ENCODE measurements at regions not wholly inside any gene's neighbourhood (a gene's known extent, or its start where the extent isn't known, plus 50 kb on each side); places are given as distances from the start of the nearest gene placed in this dataset.

DNA sequence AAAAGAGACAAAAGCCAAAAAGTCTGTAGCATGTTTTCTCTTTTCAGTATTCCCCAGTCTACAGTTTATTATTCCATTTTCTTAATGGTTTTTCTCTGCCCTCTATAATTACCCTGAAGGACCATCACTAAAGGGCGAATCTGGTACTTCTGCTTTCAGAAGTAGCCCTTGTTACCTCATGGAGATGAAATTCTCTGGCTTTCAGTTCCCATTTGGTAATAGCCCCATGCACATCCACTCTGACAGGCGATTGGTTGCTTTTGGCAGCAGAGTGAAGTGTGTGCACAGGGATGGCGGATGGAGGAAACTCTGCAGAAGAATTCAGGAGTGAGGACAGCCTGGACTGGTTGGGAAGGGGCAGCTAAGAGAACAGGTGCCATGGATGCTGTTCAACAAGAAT lies 66.3 kb upstream of the NABP1 start:
- DNase-seq (ENCODE audit: low spot score), result no peak

DNA sequence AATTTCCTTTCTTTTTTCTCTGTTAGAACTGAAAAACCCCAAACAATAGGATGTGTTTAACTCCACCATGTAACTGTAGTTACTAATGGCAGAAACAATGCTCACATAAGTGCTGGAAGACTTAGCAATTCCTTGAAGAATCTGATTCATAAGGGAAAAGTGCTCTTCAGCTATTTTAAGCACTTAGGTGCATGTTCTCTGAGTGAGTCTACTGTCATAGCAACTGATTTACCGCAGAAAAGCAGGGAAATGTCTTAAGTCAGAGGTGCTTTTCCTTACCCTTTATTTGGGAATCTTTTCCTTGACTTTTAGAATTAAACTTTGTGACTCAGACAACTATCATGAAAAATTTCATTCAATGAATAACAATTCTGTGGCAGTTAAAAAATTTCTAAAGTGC lies 65.4 kb upstream of the NABP1 start:
- no peak for DNase-seq (ENCODE audit: low spot score)

DNA sequence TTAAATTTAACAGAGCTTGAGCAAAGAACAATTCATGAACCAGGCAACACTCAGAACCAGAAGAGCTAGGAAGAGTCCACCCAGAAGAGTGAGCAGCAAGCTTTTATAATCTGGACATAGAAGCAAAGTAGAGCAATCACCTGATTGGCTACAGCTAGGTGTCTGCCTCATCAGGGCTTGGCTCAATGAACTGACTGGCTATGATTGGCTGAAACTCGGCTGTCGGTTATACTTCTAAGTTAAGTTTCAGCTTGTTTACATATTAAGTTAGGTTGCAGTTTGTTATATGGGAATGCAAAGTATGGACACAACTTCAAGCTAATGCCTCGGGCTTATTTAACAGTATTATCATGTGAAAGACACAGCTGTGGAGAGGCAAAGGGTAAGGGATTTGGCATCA lies 63.2 kb upstream of the NABP1 start:
- no peak for DNase-seq (ENCODE audit: low spot score)

DNA sequence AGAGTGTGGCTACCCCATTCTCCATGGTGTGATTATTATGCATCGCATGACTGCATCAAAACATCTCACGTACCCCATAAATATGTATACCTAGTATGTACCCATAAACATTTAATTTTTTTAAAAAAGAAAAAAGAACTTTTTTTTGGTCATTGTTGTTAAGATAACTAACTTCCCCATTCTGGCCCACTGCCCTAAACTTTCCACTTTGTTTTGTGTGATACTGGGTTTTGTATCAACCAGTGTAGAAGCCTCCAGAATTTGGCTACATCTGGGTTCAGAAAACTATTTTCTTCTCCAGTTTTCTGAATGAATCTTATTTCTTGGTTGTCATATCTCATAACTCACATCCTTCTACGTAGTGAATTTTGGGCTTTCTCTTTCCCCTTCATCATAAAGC lies 62.3 kb upstream of the NABP1 start:
- DNase-seq (ENCODE audit: low spot score), result no peak

DNA sequence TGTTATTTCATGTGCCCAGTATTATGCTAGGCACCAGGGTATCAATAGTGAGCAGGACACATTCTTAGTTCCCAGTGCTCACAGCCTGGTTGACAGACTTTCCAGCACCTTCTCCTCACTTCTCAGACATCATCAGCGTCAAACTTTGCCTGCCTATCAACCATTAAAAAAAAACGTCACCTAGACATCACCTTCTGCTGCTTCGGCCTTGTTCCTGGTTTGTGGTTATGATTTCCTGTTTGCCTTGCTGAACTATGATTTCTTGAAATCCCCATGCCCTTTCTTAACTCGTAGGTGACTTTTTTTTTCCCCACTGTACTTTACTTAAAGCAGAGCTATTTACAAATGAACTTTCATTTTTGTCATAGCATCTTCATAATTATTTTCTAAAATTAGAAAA lies 60.4 kb upstream of the NABP1 start:
- DNase-seq (ENCODE audit: low spot score), result no peak

DNA sequence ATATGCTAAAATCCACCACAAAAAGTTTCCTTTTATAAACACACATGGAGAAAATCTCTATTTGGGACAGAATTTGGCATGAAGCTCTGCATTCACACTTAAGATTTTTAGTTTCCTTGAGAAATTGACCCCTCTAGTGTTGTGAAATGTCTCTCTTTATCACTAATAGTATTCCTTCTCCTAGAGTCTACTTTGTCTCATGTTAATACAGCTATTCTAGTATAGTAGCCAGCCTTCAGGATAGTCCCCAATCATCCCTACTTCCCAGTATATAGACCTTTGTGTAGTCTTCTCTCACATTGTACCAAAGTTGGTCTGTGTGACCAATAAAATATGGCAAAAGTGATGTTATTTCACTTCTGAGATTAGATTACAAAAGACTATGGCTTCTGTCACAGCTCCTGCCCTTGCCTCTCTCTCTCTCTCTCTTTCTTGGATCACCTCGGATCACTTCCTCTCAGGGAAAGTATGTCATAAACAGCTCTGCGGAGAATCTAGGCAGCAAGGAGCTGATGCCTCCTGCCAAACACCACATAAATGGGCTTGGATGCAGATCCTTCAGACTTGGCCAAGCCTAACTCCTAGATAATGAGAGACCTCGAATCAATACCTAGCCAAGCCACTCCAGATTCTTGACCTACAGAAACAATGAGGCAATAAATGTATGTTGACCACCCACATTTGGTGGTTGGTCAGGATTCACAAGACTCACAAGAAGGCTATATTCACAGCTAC lies 59.7 kb upstream of the NABP1 start:
- no peak for DNase-seq (ENCODE audit: low spot score)

DNA sequence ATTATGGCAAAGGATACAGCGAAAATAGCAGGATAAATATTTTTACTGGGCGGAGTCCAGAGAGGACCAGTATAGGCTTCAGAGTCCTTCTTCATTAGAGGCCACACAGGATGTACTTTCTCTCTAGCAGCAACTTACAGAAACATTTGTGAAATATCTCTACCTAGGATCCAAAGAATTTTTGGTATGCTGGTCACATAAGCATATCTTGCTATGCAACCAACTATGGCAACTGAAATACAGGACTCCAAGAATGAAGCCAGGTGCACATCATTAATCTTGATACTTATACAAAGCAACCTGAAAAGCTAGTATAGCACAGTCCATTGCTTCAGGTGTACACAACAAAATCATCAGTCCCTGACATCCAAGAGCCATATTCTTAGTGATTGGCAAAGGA lies 59.1 kb upstream of the NABP1 start:
- no peak for DNase-seq (ENCODE audit: low spot score)

DNA sequence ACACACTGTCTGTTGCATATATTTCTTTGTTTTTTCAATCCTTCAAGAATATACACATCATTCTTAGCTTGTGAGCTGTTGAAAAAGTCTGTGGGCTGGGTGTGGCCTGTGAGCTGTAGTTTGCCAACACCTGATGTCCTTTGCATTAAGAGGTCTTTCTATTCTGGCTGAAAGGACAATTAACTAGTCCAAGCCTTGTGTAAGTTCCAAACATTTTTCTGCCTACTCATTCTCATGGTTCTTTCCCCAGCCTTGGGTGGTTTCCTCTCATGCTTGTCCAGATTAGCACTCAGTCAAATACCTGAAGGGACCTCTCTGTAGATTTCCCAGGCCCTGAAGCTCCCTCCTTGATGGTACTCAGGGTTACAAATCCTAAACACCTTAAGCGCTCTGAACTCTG lies 57.8 kb upstream of the NABP1 start:
- DNase-seq (ENCODE audit: low spot score), result no peak

DNA sequence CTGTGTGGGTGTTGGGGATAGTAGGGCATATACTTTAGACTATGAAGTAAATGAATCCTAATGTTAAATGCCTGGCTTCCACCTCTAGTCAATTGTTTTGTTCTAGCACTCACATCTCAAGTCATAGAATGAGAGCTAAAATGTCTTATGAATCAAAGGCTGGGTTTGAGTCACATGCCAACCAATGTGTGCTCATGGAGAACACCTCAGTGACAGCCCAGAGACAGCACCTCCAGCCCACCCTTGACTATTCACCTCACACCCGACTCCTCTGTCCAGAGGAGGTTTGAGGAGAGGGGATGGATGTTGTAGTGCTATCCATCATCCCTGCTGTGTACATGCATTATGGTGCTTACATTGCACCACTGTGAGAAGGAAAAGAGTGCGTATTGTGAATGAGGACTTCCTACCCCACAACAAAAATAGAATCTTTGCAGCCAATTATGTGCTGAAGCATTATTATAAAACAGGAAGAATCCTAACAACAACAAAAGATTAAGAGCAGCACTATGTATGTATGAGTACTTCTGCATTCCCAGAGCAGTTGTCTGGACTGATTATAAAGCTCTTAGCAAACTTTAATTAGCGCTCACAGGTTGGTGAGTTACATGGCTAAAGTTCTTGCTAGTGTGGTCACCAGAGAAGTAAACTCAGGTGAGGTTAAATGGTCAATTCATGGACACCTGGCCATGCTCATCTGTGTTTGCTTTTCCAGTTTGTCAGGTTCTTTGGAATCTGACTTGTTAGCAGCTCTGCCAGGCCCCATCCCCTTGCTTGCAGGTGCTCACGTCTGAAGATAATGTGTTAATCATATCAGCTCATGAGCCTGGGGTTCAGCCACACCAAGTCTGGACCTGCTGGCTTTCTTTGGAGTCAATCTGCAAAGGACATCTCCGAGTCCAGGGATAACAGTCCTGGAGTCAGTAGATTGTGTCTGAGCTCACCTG lies 55.3 kb upstream of the NABP1 start:
- no peak for DNase-seq (ENCODE audit: low spot score)

DNA sequence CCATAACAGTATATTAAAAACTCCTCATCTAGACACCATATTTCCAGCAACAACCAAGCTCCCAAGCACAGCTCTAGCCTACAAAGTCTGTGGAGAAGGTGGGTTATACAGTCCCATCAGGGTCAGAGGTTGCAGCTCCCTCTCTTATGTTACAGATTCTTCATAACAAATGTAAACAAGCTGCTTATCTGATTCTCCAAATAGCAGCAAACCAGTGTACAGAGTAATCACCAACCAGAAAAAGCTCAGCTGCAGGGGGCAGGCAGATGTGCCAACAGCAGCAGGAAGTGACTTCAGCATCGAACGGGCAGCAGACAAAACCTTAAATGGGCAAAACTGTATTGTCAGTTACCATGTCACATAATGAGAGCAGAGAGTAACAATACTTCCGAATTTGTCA lies 52.9 kb upstream of the NABP1 start:
- DNase-seq (ENCODE audit: low spot score), result no peak

DNA sequence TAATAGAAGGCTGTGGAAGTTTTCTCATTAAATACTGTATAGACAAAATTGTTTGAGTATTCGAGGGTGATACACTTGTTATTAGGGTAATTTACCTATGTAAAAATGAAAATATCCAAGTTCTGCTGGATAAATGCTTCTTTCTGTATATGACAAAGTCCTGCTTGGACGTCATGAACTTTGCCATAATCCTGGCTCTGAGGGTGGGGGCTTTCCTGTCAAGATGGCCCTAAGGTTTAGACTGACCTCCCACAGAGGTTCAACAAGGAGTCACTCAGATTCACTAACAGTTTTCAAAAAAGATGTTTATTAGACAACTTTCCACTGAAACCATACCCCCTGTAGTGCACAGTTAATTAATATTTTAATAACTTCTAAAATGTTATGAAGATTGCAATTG lies 52.5 kb upstream of the NABP1 start:
- no peak for DNase-seq (ENCODE audit: low spot score)

DNA sequence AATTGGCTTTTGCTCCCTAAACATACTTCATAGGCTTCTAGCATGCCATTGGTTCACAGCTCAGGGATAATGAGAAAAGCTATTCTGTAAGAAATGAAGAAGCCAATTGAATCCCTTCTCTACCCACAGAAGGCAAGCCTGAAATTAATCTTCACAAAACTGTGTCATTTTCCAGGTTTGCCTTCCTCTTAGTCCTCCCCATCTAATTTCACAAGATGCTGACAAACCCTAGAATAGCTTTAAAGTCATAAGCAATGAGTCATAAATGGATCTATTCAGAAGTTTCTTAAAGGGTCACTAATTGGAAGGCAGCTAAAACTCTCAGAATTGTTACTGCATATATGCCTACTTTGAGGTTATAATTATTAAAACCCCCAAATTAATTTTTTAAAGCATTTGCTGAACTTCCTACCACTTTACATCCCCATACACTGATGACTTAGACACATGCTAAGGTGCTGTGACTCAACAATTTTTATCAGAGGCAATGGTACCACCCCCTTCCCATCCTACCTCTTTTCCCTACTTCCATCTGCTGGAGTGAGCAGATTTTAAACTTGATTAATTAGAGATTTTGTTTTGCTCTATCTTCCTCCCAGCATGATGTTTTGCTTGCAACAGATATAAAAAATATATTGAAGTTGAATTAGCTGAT lies 51.3 kb upstream of the NABP1 start:
- no peak for DNase-seq (ENCODE audit: low spot score)

DNA sequence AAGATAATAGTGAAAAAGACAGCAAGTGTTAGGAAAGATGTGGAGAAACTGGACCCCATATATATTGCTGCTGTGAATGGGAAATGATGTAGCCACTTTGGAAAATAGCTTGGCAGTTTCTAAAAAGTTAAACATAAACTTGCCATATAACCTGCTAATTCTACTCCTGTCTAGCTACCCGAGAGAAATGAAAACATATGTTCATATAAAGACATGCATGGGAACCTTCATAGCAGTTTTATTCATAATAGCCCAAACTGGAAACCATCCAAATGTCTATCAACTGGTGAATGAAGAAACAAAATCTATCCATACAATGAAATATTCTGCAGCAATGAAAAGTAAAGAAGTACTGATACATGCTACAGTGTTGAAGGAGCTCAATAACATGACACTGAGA lies 50.4 kb upstream of the NABP1 start:
- DNase-seq (ENCODE audit: low spot score), result no peak
